Fibroblast of skin of right biceps (primary cell): ENCODE measurements at regions not wholly inside any gene's neighbourhood (a gene's known extent, or its start where the extent isn't known, plus 50 kb on each side); places are given as distances from the start of the nearest gene placed in this dataset.
"Not testable (repeated sequence)": the region's sequence is repeated elsewhere in the genome, so short reads cannot be mapped to it uniquely, and the experiment has no call there.

ENCODE experiments used
- DNase-seq: peaks from one replicate; pipeline ENCODE4 v3.0.0-alpha.2; 2013

DNA sequence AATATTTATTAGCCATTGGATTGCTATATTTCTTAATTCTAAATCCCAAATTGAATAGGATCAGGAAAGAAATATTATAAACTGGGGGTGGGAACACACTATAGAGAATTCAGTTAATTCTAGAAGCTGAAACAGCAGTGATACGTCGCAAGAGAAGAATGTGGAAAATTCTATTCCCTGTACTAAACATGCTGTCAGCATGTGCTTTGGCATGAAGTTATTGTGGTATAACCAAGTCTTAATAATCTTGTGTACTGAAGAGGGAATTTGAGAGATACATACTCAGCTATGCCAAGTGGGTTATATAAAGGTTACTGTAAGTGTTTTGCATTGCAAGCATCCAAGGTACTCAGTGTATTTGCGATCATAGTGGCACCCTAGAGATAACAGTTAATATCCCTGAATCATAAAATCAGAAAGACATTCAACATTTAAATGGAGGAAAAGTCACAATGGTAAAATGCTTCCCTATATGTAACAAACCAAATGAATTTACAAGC, 1492.9 kb upstream of the C9orf72 start:
- DNase-seq = no peak

GRCh38 chr9:29068461-29068860, 1495.2 kb upstream of the C9orf72 start:
- DNase-seq = no peak

DNA sequence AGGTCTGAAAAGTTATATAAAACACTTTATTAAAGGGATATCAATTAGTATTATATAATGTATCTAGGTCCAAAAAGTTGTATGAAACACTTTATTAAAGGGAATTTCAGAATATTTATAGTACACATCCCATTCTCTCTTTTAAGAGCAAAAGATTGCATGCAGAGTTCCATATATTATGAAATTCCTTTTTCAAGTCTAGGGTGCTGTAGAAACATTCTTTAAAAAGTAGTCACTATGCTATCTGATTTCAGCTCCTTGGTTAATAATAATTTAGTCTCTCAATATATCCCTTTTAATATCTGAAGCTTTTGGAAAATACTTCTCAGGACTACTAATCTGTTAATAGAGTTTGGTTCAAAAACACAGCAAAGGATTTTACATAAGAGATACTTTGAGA, 1496.1 kb upstream of the C9orf72 start:
- DNase-seq = peak; percentile 4

DNA sequence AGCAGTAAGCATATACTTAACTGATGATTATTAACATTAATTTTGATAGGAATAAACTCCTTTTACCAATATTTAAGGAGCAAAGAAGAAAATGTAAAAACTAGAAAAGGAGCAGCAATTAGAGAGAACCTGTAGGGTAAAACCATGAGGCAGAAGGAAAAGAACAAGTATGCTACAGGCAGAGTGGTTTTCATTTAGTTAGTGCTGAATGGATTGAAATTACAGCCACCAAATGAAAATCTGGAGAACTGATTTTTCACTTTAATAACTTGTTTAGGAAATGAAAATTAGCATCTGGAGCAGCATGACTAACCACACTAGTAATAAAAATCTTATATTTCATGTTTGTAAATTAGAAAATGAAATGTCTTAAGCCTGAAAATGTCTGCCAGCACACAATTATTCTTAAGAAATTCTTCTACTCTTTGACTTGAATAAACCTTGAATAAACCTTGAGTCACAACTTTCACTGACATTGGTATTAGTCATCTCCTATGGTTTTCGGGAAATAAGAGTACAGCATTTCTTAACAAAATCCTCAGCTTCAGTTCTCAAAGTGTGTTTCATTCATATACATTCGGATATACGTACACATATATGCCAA, 1504.9 kb upstream of the C9orf72 start:
- peak; percentile 49 for DNase-seq

GRCh38 chr9:29100762-29101161, 1527.5 kb upstream of the C9orf72 start:
- DNase-seq = no peak

DNA sequence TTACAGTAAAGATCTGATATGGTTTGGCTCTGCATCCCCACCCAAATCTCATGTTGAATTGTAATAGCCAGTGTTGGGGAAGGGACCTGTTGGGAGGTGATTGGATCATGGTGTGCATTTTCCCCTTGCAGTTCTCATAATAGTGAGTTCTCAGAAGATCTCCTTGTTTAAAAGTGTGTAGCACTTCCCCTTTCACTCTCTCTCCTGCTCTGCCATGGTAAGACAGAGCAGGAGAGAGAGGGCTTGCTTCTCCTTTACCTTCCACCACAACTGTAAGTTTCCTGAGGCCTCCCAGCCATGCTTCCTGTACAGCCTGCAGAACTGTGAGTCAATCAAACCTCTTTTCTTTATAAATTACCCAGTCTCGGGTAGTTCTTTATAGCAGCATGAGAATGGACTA, 1530.9 kb upstream of the C9orf72 start:
- not testable (repeated sequence) for DNase-seq

DNA sequence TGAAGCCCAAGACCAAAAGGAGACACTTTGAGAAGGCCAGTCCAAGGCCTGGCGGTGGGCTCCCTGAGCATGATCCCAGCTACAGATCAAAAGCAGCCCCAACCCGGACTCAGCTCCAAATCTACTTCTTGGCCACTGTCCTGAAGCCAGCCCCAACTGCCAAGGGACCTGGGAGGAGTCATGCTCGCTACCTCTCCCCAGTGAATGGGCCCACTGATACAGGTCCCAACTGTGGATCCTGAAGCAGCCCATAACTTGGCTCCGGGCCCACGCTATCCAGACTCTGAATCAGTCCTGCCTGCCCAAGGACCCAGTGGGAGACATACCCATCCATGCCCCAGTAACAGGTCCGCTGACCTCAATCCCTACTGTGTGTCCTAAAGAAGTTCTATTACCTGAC, 1545.3 kb upstream of the C9orf72 start:
- no peak for DNase-seq

DNA sequence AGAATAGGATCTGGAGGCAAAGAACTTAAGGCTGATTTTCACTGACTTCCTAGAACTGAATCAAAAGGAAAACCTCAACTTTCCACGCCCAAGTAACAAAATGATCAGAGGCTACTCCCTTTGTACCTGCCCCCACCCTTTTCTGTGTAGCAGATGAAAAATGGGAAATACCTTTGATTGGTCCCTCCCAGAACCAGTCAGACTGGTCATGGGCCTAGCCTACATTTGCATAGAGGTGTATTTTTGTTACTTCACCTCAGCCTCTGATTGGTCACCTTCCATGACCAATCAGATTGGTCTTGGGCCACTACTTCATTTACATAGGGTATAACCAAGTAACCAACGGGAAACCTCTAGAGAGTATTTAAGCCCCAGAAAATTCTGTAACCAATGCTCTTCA, 1553.5 kb upstream of the C9orf72 start:
- DNase-seq = no peak

DNA sequence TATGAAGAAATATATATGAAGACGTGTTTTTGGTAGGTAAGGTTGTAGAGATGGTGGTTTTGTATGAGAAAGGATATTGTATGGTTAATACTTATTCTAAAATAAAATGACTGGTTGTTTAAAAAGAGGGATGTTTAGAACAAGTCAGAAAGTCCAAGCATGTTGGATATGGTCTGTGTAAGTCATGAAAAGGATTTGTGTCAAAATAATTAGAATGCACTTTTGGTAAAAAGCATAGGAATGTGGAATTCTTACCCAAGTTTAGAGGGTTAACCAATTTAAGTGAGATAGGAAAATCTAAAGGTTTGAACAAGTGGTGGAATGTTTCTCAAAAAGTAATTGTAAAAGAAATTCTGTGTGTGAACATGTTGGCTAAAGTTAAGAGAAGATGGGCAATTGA, 1556.5 kb upstream of the C9orf72 start:
- peak; percentile 2 for DNase-seq

DNA sequence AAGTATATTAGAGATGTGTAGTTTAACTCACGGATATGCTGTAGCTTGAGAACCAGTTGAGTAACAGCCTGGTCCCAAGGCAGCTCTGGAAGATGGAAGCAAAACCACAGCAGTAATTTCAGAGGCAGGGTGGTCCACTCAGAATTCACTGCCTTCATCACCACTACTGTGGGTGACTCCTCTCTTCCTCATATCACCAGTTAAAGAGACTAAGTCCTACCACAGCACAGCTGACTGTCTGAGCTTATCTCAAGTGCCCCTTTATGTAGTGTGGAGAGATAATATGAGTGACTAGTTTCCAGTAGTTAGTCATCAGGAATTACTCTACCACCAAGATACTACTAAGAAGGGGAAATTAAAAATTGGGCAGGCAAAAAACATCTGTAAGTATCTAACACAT, 1571.2 kb upstream of the C9orf72 start:
- peak; percentile 1 for DNase-seq

GRCh38 chr9:29150606-29151005, 1577.3 kb upstream of the C9orf72 start:
- peak; percentile 27 for DNase-seq

DNA sequence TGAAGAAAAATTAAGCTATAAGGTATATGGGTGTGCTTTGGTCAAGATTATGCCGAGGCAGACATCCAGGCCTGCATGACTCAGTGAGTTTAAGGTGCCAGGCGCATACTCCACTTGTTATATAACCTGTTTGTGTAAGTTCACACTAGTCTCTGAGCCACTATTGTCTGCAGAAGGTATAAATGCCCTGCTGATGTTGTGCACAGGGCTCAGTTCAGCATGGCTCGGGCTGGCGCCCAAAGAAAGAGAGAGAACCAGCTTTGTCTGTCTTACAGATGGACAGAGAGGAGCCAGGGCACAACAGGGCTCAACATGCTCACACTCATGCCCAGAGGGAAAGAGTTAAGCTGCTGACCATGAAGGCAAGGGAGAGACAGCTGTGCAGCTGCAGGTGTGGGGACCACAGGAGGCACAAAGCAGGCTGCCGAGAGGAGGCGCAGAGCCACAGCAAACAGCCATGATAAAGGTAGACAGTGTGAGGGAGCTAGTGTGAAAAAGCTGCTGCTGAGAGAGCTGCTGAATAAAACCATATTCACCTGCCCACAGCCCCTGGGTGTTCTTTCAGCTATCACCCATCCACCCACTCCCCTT, 1587.6 kb upstream of the C9orf72 start:
- DNase-seq = no peak

- no peak for DNase-seq
Measured at GRCh38 chr9:29174136-29174535, 1600.9 kb upstream of the C9orf72 start.

GRCh38 chr9:29176231-29176630, 1603.0 kb upstream of the C9orf72 start:
- no peak for DNase-seq

DNA sequence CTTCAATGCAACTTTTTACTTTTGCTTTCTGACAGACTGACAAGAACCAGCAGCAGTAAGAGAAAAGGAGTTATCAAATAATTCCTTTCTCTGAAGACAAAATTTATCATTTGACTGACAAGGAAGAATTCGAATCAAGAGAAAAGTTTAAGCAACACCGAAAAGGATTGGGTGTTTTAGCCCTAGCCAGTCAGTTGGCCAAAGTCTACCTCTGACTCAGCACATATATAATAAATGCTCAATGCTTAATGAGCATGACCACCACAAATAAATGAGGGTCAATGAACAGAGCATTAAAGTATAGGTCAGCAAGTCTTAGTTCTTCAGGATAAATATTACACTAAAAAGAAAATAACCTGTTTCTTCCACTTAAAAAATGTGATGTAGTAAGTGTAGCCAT, 1603.5 kb upstream of the C9orf72 start:
- DNase-seq = no peak

DNA sequence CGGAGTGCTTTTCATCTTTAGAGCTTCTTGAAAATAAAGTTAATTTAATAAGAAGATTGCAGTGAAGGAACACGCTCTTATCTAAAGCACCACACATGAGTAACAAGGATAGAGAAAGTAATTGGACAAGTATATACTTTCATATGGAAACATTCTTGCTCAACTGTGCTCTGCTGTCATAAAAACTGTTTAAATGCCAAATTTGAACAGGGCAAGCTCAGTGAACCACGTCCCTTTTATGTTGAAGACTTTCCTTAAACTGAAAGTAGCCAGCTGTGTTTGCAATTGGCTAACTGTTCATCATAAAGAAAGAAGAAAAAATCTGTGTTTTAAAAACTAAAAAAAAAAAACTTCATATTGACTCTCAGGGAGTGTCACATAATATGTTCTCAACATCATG, 1610.7 kb upstream of the C9orf72 start:
- DNase-seq = no peak

GRCh38 chr9:29188771-29189170, 1615.5 kb upstream of the C9orf72 start:
- not testable (repeated sequence) for DNase-seq

DNA sequence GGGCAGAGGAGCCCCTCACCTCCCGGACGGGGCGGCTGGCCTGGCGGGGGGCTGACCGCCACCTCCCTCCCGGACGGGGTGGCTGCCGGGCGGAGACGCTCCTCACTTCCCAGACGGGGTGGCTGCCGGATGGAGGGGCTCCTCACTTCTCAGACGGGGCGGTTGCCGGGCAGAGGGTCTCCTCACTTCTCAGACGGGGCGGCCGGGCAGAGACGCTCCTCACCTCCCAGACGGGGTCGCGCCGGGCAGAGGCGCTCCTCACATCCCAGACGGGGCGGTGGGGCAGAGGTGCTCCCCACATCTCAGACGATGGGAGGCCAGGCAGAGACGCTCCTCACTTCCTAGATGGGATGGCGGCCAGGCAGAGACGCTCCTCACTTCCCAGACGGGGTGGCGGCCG, 1615.9 kb upstream of the C9orf72 start:
- DNase-seq = not testable (repeated sequence)

- no peak for DNase-seq
Measured at GRCh38 chr9:29198861-29199260, 1625.6 kb upstream of the C9orf72 start.

DNA sequence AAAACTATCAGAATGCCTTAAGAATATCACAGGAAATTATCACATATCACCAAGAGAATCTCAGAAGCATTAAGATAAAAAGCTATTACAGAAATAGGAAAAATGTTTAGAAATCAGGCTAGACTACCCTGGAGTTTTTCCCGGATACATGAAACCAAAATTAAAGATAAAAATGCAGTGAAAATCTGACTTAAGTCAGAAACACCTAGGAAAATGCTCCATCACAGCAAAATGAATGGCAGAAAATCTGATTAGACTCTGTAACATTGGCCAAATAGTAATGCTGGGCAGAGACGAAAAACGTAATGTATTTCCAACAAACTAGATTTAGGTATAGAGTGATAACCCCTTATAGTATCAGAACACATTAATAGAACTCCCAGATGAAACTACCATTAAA, 1626.7 kb upstream of the C9orf72 start:
- DNase-seq = no peak

DNA sequence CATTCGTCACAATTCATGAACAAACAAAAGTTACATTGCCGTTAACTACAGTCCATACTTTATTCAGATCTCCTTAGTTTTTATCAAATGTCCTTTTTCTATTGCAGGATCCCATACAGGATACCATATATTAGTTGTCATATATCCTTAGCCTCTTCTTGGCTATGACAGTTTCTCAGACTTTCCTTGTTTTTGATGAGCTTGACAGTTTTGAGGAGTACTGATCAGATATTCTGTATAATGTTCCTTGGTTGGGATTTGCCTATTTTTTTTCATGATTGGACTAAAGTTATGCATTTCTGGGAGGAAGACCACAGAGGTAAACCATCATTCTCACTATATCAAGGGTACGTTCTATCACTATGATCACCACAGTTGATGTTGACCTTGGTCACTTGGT, 1627.4 kb upstream of the C9orf72 start:
- no peak for DNase-seq

DNA sequence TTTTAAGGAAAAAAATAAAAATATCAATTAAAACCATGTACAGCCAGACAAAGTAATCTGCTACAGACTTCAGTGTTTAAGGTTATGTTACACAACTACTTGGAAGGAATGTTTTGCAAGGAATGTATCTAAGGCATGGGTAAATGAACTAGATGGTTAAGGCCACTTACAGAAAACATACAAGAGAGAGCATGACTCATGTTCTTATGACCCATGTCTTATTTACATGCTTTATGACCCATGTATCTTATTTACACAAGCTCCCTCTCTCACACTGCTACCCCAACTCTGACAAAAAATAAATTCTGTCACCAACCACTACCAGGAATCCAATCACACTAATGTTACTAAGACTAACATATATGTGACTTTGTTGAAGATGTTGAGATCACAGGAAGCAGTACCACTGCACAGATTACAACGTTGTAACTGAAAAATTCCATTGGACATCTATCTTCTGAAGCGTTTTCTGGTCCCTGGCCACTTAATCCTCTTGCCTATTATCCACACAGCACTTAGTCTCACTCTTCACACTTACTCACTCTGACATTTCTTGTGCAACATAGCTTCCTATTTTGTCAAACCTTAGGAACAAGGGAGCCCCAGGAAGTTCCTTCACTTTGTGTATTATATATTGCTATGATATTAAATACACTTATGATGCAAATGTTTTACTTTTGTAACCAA, 1630.1 kb upstream of the C9orf72 start:
- no peak for DNase-seq

- no peak for DNase-seq
Measured at GRCh38 chr9:29208670-29209069, 1635.4 kb upstream of the C9orf72 start.

DNA sequence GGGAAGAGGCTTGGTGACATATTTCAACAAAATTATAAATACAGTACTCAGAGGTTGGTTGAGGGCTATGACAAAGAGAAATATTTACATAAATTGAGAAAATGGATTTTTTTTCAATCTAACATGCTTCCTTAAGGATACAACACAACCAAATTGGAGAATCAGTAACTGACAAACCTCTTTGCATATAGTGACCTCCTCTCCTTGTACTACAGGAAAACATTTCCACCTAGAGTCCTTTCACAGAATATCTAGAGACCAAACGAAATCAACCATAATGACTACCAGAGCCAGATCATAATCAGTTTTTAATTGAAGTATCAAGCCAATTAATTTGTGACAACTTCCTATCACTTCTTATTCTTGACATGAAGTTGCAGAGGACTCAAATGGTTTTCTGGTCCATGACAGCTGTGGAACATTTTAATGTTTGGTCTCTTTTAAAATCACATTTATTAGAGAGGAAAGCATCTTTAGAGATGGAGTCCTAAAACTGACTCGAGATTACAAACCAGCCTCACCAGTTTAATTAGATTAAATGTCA, 1636.5 kb upstream of the C9orf72 start:
- no peak for DNase-seq
